Kidney epithelial cell (primary cell): ENCODE measurements at regions not wholly inside any gene's neighbourhood (a gene's known extent, or its start where the extent isn't known, plus 50 kb on each side); places are given as distances from the start of the nearest gene placed in this dataset.

Source experiments
- DNase-seq: peaks from one replicate; pipeline ENCODE4 v3.0.0-alpha.2; 2010; ENCODE audit warnings: low read depth
- H3K27me3 ChIP-seq: 2 replicates; pipeline ENCODE4 v1.6.0; 2011; ENCODE audit warnings: low read length; ENCODE audit not compliant: control insufficient read depth, insufficient read depth
- H3K36me3 ChIP-seq: 2 replicates; pipeline ENCODE4 v1.5.1; 2011; ENCODE audit warnings: low read length; ENCODE audit not compliant: control insufficient read depth, insufficient read depth
- H3K4me3 ChIP-seq: 2 replicates; pipeline ENCODE4 v1.5.1; 2011; ENCODE audit warnings: low read depth, mild to moderate bottlenecking, control low read depth, low read length
- CTCF ChIP-seq: IDR thresholded peaks from 2 replicates; pipeline ENCODE4 v1.5.1; 2011; ENCODE audit warnings: mild to moderate bottlenecking, moderate library complexity, low read length, control low read depth, inconsistent platforms; ENCODE audit not compliant: insufficient read depth, poor library complexity, severe bottlenecking

GRCh38 chr14:59090572-59090971 is 97.9 kb upstream of the DAAM1 start:
- no peaks in the 10 kb centered on the region for H3K36me3 ChIP-seq
- H3K27me3 ChIP-seq = no peaks in the 10 kb centered on the region
- no peak for TF ChIP-seq CTCF
- no peak overlapping the region for H3K4me3 ChIP-seq
- no peak for DNase-seq

GRCh38 chr14:59091404-59091803 is 97.1 kb upstream of the DAAM1 start:
- Histone ChIP-seq H3K36me3 (no peaks in the 10 kb centered on the region), H3K4me3 (no peak overlapping the region), H3K27me3 (no peaks in the 10 kb centered on the region)
- TF ChIP-seq CTCF = no peak
- no peak for DNase-seq

GRCh38 chr14:59091976-59092375 is 96.5 kb upstream of the DAAM1 start:
- H3K27me3 ChIP-seq = no peaks in the 10 kb centered on the region
- H3K4me3 ChIP-seq = no peak overlapping the region
- no peaks in the 10 kb centered on the region for H3K36me3 ChIP-seq
- no peak for DNase-seq
- no peak for TF ChIP-seq CTCF

- no peak for TF ChIP-seq CTCF
- Histone ChIP-seq H3K4me3 (no peak overlapping the region), H3K36me3 (no peaks in the 10 kb centered on the region), H3K27me3 (no peaks in the 10 kb centered on the region)
- DNase-seq = no peak
These were observed 94.6 kb upstream of the DAAM1 start for GRCh38 chr14:59093902-59094301.

GRCh38 chr14:59096303-59096702 is 92.2 kb upstream of the DAAM1 start:
- Histone ChIP-seq H3K4me3 (no peak overlapping the region), H3K27me3 (no peaks in the 10 kb centered on the region), H3K36me3 (no peaks in the 10 kb centered on the region)
- TF ChIP-seq CTCF = no peak
- DNase-seq = no peak

- Histone ChIP-seq H3K36me3 (no peaks in the 10 kb centered on the region), H3K27me3 (no peaks in the 10 kb centered on the region), H3K4me3 (no peak overlapping the region)
- DNase-seq = no peak
- no peak for TF ChIP-seq CTCF
These were observed 90.8 kb upstream of the DAAM1 start for GRCh38 chr14:59097681-59098080.
